ENCODE measurements at regions not wholly inside any gene's neighbourhood (a gene's known extent, or its start where the extent isn't known, plus 50 kb on each side); places are given as distances from the start of the nearest gene placed in this dataset.
"Not testable (repeated sequence)": the region's sequence is repeated elsewhere in the genome, so short reads cannot be mapped to it uniquely, and the experiment has no call there.

DNA sequence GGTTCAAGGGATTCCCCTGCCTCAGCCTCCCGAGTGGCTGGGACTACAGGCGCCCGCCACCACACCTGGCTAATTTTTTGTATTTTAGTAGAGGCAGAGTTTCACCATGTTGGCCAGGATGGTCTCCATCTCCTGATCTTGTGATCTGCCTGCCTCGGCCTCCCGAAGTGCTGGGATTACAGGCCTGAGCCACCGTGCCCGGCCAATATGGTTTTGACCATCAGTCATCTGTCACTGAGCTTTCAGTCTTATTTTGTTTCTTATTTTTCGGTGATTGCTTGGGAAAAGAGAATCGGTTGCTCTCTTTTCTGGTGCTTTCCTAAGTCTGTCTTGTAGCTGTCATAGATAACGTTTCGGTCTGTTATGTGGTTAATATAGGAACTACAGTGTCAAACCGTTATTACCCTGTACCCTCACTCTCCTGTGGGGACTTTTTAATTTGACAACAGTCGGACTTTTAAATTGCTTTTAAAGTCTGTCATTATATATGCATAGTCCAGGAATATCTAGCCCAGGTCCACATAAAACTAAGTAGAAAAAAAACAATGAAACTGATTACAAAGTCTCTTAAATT lies 453.4 kb downstream of the KCNJ18 start:
- in situ Hi-C loops (cut with MboI; ENCODE audit: low sequenced_read_pairs in 4 of 4) (no loop called here), intact Hi-C loops (cut with DNase I; ENCODE audit: low total_unique reads) (no loop called here)
- Histone ChIP-seq H3K4me1 (no peaks in the 10 kb centered on the region), H3K4me3 (no peak overlapping the region), H3K27me3 (no peaks in the 10 kb centered on the region), H3K9me3 (no peaks in the 10 kb centered on the region), H3K36me3 (no peaks in the 10 kb centered on the region), H3K27ac (no peak overlapping the region)
- no peak for ATAC-seq
- no peak for TF ChIP-seq POLR2A (IDR thresholded peaks at IDR 0.05)
- TF ChIP-seq, protein P1, sequence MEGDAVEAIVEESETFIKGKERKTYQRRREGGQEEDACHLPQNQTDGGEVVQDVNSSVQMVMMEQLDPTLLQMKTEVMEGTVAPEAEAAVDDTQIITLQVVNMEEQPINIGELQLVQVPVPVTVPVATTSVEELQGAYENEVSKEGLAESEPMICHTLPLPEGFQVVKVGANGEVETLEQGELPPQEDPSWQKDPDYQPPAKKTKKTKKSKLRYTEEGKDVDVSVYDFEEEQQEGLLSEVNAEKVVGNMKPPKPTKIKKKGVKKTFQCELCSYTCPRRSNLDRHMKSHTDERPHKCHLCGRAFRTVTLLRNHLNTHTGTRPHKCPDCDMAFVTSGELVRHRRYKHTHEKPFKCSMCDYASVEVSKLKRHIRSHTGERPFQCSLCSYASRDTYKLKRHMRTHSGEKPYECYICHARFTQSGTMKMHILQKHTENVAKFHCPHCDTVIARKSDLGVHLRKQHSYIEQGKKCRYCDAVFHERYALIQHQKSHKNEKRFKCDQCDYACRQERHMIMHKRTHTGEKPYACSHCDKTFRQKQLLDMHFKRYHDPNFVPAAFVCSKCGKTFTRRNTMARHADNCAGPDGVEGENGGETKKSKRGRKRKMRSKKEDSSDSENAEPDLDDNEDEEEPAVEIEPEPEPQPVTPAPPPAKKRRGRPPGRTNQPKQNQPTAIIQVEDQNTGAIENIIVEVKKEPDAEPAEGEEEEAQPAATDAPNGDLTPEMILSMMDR (IDR thresholded peaks at IDR 0.05 in 4 of 5, conservative IDR thresholded peaks at IDR 0.05 in 1 of 5) = no peak
- DNase-seq = no peak

DNA sequence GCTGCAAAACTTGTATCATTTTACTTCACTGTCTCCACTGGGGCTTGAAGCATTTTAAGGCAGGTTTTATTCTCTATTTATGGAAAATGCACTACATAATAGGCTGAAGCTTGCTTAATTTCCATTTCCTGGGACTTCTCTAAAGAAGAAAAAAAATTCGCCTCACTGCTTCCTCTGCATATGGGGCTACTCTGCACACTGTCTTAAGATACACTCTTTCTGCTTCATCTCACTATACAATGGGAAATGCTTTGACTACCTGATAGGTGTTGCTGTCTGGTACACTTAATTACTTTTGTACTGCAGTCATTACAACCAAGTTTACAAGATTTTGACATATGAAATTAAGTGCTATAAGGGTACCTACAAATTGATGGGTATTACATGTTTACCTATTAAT lies 466.0 kb downstream of the KCNJ18 start:
- intact Hi-C loops (cut with DNase I; ENCODE audit: low total_unique reads) = no loop called here
- DNase-seq (no peak), ATAC-seq (no peak)
- H3K27ac ChIP-seq = no peak overlapping the region
- in situ Hi-C loops (cut with MboI; ENCODE audit: low sequenced_read_pairs in 4 of 4) = no loop called here
- no peak overlapping the region for H3K4me3 ChIP-seq
- TF ChIP-seq, protein P1 (IDR thresholded peaks at IDR 0.05 in 4 of 5, conservative IDR thresholded peaks at IDR 0.05 in 1 of 5) = no peak
- no peak for TF ChIP-seq POLR2A (IDR thresholded peaks at IDR 0.05)
- H3K36me3 ChIP-seq = no peaks in the 10 kb centered on the region
- H3K9me3 ChIP-seq = no peaks in the 10 kb centered on the region
- no peaks in the 10 kb centered on the region for H3K27me3 ChIP-seq
- no peaks in the 10 kb centered on the region for H3K4me1 ChIP-seq

DNA sequence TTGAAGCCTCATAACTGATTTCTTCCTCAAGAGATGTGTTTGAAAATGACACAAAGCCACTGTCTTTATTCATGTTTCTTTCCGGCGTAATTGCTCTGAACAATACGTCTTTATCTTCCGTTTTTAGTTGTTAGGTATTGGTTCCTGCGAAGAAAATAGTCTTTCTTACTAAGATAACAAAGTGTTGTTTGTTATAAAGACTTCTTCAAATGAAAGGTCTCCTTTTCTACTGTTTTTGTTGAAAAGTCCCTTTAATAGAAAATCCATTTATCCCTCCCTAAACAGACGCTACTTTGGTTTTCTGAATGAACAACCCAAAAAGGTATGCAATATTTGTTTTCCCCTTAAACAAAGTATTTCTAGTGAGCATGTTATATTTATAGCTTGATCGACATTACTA lies 469.1 kb downstream of the KCNJ18 start:
- no peak for TF ChIP-seq POLR2A (IDR thresholded peaks at IDR 0.05)
- TF ChIP-seq, protein P1 (IDR thresholded peaks at IDR 0.05 in 4 of 5, conservative IDR thresholded peaks at IDR 0.05 in 1 of 5) = no peak
- no peak overlapping the region for H3K27ac ChIP-seq
- H3K9me3 ChIP-seq = no peaks in the 10 kb centered on the region
- no peaks in the 10 kb centered on the region for H3K36me3 ChIP-seq
- no peaks in the 10 kb centered on the region for H3K4me1 ChIP-seq
- intact Hi-C loops (cut with DNase I; ENCODE audit: low total_unique reads) (no loop called here), in situ Hi-C loops (cut with MboI; ENCODE audit: low sequenced_read_pairs in 4 of 4) (no loop called here)
- H3K4me3 ChIP-seq = no peak overlapping the region
- no peaks in the 10 kb centered on the region for H3K27me3 ChIP-seq
- no peak for DNase-seq
- ATAC-seq = no peak

DNA sequence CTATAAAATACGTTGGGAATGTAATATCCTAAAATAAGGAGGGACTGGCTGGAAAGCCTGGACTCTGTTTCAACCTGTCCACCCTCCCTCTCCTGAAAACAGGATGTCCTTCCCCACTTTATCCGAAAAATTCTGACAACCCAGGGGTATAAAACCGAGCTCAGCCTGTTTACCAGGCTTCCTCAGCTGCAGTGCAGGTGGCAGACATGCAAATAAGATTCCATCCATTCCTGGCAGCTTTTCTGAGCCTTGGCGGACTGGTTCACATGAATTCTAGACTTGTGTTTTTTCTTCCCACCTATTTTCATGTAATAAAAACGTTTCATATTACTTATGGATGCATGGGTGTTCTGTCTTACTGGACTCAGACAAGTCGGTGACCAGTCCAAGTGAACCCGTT lies 479.3 kb downstream of the KCNJ18 start:
- TF ChIP-seq POLR2A (IDR thresholded peaks at IDR 0.05) = no peak
- TF ChIP-seq, protein P1 (IDR thresholded peaks at IDR 0.05 in 4 of 5, conservative IDR thresholded peaks at IDR 0.05 in 1 of 5) = no peak
- ATAC-seq (no peak), DNase-seq (no peak)
- Histone ChIP-seq H3K9me3 (no peaks in the 10 kb centered on the region), H3K27me3 (no peaks in the 10 kb centered on the region), H3K4me3 (no peak overlapping the region), H3K27ac (no peak overlapping the region), H3K4me1 (no peaks in the 10 kb centered on the region), H3K36me3 (no peaks in the 10 kb centered on the region)
- intact Hi-C loops (cut with DNase I; ENCODE audit: low total_unique reads) (no loop called here), in situ Hi-C loops (cut with MboI; ENCODE audit: low sequenced_read_pairs in 4 of 4) (no loop called here)

DNA sequence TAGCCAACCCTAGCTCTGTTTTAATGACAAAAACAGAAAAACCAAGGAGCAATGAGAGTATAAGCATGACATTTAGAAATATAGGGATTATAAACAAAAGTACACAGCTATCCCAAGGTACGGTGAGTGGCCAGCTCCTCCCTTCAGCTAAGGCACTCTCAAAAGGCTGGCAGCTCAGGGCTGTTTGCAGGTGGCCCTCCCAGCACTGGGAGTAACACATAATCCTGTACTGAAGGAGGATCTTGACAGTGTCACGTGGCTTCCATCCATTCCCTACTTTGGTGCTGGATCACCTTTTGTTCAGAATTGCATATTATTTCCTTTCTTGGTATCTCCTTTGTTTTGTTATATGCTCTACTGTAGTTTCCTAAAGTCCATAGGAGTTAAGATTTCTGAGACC lies 500.8 kb downstream of the KCNJ18 start:
- intact Hi-C loops (cut with DNase I; ENCODE audit: low total_unique reads) (no loop called here), in situ Hi-C loops (cut with MboI; ENCODE audit: low sequenced_read_pairs in 4 of 4) (no loop called here)
- H3K9me3 ChIP-seq = no peaks in the 10 kb centered on the region
- no peaks in the 10 kb centered on the region for H3K4me1 ChIP-seq
- no peak overlapping the region for H3K4me3 ChIP-seq
- ATAC-seq (no peak), DNase-seq (no peak)
- no peak overlapping the region for H3K27ac ChIP-seq
- H3K27me3 ChIP-seq = no peaks in the 10 kb centered on the region
- TF ChIP-seq POLR2A (IDR thresholded peaks at IDR 0.05) = no peak
- TF ChIP-seq, protein P1 (IDR thresholded peaks at IDR 0.05 in 4 of 5, conservative IDR thresholded peaks at IDR 0.05 in 1 of 5) = no peak
- H3K36me3 ChIP-seq = no peaks in the 10 kb centered on the region

DNA sequence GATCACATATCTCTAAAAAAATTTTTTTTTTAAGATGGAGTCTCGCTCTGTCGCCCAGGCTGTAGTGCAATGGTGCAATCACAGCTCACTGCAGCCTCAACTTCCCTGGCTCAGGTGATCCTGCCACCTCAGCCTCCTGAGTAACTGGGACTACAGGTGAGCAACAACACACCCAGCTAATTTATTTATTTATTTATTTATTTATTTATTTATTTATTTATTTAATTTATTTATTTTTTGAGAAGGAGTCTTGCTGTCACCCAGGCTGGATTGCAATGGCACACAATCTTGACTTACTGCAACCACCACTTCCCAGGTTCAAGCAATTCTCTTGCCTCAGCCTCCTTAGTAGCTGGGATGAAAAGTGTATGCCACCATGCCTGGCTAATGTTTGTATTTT lies 507.9 kb downstream of the KCNJ18 start:
- intact Hi-C loops (cut with DNase I; ENCODE audit: low total_unique reads); ATAC-seq; H3K4me1 ChIP-seq; DNase-seq; H3K9me3 ChIP-seq; H3K36me3 ChIP-seq; H3K27ac ChIP-seq; H3K27me3 ChIP-seq; H3K4me3 ChIP-seq; in situ Hi-C loops (cut with MboI; ENCODE audit: low sequenced_read_pairs in 4 of 4): not testable (repeated sequence)
